GM04504 (cell line): ENCODE measurements at regions not wholly inside any gene's neighbourhood (a gene's known extent, or its start where the extent isn't known, plus 50 kb on each side); places are given as distances from the start of the nearest gene placed in this dataset.

Experiments
- DNase-seq: peaks from one replicate; pipeline ENCODE4 v3.0.0-alpha.2; 2012; ENCODE audit warnings: low read depth

DNA sequence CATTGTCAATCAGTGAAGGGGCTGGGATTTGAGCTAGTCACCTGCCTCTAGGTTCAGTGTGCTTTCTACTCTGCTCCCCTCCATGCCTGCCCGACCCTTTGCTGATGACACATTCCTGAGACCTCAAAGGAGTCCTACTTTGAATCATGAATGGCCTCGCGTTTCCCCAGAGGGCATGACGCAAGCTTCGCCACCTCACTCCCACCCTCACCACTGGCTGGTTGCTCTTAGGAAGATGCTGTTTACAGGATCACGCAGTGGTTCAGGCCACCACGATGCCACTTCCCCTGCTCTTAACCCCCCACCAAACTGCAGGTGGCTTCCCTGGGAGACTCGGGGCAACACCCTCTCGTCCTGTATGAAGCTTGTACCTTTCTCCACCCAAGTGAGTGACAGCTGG is 62.9 kb upstream of the B3GAT1 start:
- DNase-seq = no peak

DNA sequence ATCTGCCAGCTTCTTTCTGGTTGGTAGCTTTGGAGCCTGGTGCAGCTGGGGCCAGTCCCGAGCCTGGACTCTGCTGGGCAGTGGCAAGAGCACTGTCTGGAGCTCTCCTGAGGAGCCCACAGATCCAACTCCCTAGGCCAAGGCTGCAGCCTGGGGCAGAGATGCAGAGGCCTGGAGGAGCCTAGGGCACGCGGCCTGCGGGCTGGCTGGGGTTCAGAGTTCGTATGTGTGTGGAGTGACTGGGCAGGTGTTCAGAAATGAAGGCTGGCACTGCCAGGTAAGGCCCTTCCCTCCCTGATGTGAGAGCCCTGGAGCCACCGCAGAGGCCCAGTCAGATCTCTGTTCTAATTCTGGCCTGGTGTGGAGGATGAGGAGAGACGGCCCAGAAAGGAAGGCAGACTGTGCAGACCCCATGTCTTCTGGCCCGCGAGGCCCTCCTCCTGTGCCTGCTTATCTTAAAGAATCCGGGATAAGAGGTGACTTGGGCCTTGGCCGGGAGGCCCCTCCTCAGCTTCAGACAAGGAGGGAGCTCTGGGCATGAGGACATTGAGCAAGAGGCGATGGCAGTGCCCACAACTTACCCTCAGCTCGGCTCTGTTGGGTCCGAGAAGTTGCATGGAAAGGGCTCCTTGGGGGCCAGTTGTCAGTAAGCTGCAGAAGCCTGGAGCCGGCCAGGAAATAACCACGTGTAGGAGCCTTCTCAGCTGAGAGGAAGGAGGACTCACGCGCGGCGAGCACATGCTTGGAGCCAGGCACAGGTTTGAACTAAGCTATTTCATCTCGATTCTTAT is 62.2 kb upstream of the B3GAT1 start:
- DNase-seq = no peak

DNA sequence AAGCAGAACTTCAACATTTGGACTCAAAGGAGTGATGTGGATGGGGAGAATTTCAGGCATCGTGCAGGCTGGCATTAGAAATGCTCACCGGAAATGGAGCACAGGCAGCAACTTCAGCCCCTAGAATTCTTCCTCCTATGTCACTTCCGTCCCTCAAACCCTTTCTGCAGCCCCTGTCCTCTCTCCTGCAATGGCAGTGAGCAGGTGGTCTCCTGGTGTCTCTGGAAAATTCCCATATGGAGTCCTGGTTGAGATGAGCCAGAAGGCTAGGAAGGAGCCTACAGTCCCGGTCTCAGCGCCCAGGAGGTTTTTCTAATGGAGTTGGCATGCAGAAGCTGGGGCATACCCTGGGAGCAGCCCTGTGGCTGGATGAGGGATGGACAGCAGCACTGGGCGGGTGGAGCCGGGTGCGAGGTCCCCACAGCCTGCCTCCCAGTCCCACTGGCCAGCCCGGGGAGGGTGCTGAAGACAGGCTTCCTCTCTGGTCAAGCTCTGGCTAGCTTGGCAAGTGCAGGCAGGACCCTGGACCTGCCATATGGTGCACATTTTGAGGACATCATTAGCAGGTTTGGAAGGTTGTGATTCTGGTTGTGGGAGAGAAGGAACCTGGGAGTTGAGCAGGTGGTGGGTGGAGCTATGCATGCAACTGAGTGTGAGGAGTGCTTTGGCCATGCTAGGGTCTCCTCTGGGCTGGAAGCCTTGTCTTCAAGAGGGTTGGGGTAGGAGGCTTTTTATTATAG is 59.8 kb upstream of the B3GAT1 start:
- DNase-seq = no peak

DNA sequence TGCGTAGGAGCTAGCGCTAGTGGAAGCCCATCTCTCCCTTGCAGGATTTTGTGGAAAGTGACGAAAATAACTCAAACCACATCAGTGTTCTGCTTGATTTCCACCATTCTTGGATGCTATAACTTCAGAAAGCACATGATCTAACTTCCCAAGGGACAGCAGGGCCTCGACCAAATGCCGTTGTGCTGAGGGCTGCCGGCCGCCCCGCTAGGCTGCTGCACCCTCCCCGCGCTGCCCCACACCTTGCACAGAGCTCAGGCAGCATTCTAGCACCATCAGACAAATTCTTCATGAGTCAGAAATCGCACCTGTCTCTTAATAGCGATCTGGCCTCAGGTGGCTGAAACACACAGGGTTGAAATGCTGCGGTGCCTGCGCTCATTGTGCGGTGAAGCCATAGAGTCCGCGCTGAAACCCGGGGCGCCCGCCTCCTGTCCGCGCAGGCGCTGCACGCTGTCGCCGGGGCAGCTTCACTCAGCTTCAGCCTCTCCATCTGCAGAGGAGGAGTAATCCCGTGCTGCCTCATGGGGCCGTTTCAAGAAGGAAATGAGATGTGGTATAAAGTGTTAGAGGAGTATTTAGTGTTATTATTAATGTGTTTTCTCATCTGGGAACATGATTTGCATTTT is 59.2 kb upstream of the B3GAT1 start:
- no peak for DNase-seq

DNA sequence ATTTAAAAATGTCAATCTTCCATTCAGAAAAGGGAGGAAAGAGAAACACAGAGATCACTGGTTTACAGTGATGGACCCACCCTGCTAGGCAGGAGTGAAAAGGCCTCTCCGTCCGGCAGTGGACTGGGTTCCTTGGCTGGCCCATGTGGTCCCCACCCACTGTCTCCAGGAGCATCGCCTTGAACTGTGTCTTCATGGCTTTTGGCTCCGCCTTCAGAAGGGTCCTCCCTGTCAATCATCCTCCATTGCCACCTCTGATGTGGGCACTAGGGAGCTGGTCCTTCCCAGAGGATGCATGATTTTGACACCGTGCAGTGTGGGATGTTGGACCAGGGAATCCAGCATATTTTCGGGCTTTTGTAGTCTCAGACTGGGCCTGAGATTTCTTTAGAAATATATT is 58.2 kb upstream of the B3GAT1 start:
- DNase-seq = no peak

DNA sequence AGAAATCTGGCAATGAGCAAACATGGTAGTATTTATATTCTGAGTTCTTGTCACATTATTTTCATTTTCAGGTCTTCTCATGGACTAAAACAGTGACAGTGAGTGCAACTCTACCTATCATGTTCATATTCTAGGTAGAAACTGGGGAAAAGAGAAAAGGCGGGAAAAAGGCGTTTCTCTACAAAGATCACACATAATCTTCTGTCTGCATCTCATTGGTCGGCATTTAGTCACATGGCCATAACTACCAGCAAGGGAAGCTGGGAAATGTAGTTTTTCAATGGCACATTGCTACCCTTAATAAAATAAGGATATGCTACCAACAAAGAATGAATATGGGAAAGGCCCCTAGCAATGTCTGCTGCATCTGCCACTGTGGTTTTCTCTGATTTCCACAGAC is 57.6 kb upstream of the B3GAT1 start:
- no peak for DNase-seq

DNA sequence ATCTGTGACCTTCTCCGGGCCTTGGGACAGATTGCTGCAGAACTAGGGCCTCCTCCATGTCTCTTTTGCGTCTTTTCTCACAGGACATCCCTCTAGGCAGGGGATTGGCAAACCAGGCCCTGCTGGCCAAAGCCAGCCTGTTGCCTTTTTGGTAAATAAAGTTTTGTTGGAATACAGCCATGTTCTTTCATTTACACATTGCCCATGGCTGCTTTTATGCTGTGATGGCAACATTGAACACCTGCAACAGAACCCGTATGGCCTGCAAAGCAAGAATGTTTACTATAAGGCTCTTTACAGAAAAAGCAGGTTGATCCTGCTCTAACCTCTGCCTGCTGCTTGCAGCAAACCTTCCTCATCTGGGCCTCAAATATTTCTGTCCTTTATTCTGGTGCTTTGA is 56.8 kb upstream of the B3GAT1 start:
- no peak for DNase-seq

DNA sequence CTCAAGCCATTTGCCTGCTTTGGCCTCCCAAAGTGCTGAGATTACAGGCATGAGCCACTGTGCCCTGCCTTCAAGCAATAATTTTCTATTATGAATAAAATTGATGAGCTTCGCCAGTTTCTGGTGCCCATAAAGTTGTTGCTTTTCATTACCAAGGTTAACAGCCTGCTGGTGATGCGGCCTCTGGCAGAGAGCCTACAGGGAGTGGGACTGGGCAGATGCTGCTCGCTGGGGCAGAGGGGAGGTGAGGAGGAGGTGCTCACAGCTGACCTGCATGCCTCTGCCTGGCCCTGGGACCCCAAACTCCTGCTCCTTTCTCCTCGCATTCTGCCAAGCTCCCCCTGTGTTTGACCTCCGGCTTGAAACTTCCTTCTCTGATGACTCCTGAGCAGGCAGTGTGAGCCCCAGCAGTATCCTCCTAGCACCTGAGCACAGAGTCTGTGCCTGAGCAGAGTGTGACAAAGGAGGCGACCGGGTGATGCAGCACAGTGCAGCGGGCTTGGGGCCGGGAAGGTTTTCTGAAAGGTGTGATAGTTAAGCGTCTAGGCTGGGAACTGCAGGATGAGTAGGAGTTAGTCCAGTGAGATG is 56.1 kb upstream of the B3GAT1 start:
- DNase-seq = no peak

DNA sequence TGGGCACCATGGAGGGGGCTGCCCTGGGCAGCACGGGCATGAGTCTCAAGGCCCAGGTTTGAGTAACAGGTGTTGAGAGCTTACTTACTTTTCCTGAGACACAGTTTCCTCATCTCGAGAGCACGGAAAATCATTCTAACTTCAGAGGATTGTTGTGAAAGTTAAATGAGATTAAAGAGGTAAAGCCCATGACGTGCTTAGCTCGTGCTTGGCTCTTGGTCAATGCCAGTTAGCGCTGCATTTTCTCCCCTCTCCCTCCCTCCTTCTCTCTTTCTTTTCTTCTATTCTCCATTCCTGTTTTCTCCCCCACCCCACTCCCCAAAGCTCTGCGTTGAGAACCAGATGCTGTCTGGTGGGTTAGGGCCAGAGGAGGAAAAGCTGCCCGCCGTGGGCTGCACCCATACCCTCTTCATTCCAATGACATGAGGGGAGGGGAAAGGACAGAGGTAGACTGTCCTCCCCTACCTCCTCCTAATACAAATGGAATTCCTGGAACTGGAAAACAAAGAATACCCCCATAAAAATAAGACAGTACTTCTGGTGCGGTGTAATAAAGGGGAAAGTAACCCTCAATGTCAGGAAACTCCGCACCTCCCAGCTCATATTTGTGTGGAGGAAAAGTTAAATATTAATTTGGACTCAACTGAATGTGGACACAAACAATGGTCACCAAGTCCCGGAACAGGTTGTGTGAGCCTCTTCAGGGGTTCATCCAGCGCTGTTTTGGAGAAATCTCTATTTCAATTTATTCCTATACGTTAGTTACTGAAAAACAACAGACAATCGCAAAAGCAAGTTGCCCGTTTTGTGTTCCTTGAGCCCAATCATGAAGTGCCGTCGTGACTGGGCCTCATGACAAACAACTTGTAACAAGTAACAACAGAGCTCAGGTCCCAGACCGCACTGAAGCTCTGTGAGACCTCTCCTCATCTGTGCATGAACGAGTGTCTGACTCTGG is 54.8 kb upstream of the B3GAT1 start:
- no peak for DNase-seq

DNA sequence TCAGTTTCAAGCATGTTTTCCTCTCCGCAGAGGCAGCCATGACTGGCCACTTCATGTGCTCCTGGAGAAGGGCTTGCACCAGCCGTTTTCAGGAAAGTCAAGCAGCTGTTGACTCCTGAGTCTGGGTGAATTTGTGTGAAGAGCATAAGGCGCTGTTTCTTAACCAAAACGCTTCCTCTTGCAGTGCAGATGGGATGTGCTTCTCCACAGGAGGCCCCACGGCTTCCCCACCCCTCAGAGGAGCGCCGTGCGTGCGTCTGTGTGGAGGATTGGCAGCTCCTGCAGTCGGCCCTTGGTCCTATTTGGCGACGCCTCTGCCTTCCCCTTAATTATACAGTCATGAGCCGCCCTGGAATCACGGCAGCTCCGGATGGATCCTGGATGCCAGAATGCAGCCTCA is 54.1 kb upstream of the B3GAT1 start:
- DNase-seq = no peak

DNA sequence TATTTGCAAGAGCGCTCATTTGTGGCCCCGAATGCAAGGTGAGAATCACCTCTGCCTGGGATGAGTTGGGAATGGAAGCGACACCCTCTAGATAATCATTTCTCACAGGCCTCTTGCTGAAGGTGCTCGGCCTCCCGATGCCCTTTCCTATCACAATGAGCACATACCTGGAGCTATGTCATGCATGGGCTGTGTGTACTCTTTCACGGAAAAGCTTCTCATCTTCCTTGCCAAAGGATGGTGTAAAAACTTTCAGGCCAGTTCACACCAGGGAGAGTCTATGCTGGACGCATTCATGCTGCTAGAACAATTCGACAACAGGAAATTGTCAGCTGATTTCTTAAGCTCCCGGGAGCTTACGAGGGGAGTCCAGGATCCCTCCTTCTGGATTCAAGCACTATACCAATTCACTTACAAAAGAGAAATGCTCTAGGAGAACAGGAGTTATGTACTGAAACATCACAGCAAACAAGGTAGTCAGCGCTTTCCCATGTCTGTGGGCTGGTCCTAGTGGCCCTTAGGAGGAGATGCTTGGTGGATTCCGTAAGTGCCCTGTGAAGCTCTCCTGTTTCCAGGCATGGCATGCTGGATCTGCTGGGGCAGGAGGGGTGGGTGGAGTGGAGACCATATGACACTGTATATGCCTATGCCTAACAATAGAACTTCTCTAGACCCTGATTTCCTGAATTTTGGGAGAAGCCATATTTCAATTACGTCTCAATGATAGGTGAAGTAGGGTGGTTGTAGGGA is 53.1 kb upstream of the B3GAT1 start:
- DNase-seq = no peak

DNA sequence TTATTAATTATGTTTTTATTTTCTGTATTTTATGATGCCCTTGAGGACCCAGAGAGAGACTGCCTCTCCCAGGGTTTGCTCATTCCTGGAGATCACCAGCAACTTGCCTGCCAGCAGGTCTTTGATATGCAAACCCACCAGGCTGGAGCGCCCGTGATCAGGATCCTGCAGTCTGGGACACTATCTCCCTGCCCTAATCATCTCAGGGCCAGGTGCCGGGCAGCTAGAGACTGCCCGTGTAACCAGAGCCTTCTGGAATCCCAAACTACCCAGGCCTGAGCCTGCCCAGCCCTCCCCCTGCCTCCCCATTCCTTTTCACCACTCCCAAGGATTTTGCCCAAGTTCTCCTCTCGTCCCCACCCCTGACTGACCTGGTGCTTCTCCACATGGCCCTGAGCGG is 52.2 kb upstream of the B3GAT1 start:
- no peak for DNase-seq

DNA sequence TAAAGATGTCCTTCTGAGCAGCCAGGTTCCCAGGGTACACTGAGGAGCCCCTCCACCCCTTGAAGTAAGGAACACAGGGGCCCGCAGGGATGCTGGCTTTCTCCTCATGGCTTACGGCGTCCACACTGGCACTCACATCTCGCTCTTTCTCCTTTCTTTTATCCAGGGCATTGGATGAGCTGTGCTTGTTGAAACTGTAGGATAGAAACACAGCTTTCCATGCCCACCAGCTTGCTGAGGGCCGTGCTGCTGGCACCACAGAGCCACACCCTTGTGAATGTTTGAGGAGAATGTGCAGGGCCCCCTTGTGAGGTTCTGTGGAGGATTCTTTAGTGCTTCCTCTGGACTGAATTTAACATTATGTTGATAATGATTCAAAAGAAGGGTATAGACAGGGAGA is 51.7 kb upstream of the B3GAT1 start:
- no peak for DNase-seq
